Lung (tissue), 11 donors: ENCODE measurements at regions not wholly inside any gene's neighbourhood (a gene's known extent, or its start where the extent isn't known, plus 50 kb on each side); places are given as distances from the start of the nearest gene placed in this dataset.

Experiments
- ATAC-seq: fragments of 200-7000 bp; cut with Tn5 transposase; one replicate; pipeline ENCODE4 v1.9.1; 2020; ENCODE audit warnings: moderate number of reproducible peaks; ENCODE audit not compliant: insufficient read depth, low FRiP score
- DNase-seq, 3 donors: peaks; one replicate each; pipeline ENCODE4 v3.0.0-alpha.2; 2013 to 2017
- H3K27ac ChIP-seq, 2 donors: one replicate each; pipeline ENCODE4 v1.5.1; 2013; ENCODE audit warnings: mild to moderate bottlenecking in 2 of 2, moderate library complexity in 2 of 2, control low read depth in 1 of 2, inconsistent platforms in 1 of 2, low read depth in 1 of 2, low read length in 1 of 2
- H3K27me3 ChIP-seq, 3 donors: one replicate each; pipeline ENCODE4 v1.5.1; 2013; ENCODE audit warnings: low read length in 2 of 3; ENCODE audit not compliant: control insufficient read depth in 3 of 3, insufficient read depth in 3 of 3
- H3K36me3 ChIP-seq, 4 donors: one replicate each; pipeline ENCODE4 v1.5.1; 2013; ENCODE audit warnings: low read length in 4 of 4, mild to moderate bottlenecking in 1 of 4, moderate library complexity in 1 of 4; ENCODE audit not compliant: control insufficient read depth in 4 of 4, insufficient read depth in 4 of 4
- H3K4me1 ChIP-seq, 5 donors: one replicate each; pipeline ENCODE4 v1.5.1; 2013; ENCODE audit warnings: low read length in 5 of 5, mild to moderate bottlenecking in 2 of 5, moderate library complexity in 1 of 5; ENCODE audit not compliant: control insufficient read depth in 5 of 5, insufficient read depth in 5 of 5
- H3K4me3 ChIP-seq: one replicate; pipeline ENCODE4 v1.5.1; 2013; ENCODE audit warnings: mild to moderate bottlenecking, control low read depth, moderate library complexity
- H3K9ac ChIP-seq, 2 donors: one replicate each; pipeline ENCODE4 v1.5.1; 2013; ENCODE audit warnings: low read length in 2 of 2, control low read depth in 1 of 2; ENCODE audit not compliant: insufficient read depth in 1 of 2
- H3K9me3 ChIP-seq, 4 donors: one replicate each; pipeline ENCODE4 v1.5.1; 2013; ENCODE audit warnings: low read length in 3 of 4, mild to moderate bottlenecking in 1 of 4, moderate library complexity in 1 of 4; ENCODE audit not compliant: control insufficient read depth in 4 of 4, insufficient read depth in 3 of 4
- CTCF ChIP-seq: IDR thresholded peaks from 2 replicates; pipeline ENCODE4 v1.5.1; 2012; ENCODE audit warnings: mild to moderate bottlenecking; ENCODE audit errors: control extremely low read depth, extremely low read depth
- WGBS, 2 donors: extraction: QIAGEN DNeasy Blood & Tissue Kit; methylation state at CpG; one replicate each; pipeline ENCODE4 v1.1.7; 2013; 5-methylcytosine and 5-hydroxymethylcytosine counted together
- donor health status: control.
- donor health status: control.
- donor health status: Bipolar disorder and iron deficiency.
- donor health status: healthy.
- donor health status: DM: yes; HTN: yes; CAD: no.

- no peak for TF ChIP-seq CTCF
- ATAC-seq = no peak
- H3K9me3 ChIP-seq = no peaks in the 10 kb centered on the region
- no peaks in the 10 kb centered on the region for H3K36me3 ChIP-seq
- 83 to 92% methylated on average over 10 of the region's 10 CpGs for WGBS, 2 donors
- no peak overlapping the region for H3K27ac ChIP-seq
- H3K4me1 ChIP-seq = no peaks in the 10 kb centered on the region
- no peak overlapping the region for H3K9ac ChIP-seq
- DNase-seq = no peak
- H3K27me3 ChIP-seq = peaks cover 0 to 34% (median 17%) of the 10 kb centered on the region in 3 donors
- H3K4me3 ChIP-seq = no peak overlapping the region
Observed at GRCh38 chrX:13266641-13267345, 53.1 kb downstream of the ATXN3L start.

- no peak for TF ChIP-seq CTCF
- Histone ChIP-seq H3K9ac (no peak overlapping the region), H3K27me3 (peaks cover 0 to 38% (median 19%) of the 10 kb centered on the region in 3 donors), H3K4me3 (no peak overlapping the region), H3K27ac (no peak overlapping the region), H3K9me3 (no peaks in the 10 kb centered on the region), H3K4me1 (no peaks in the 10 kb centered on the region), H3K36me3 (no peaks in the 10 kb centered on the region)
- DNase-seq = no peak
- 82 to 90% methylated on average over 4 of the region's 4 CpGs for WGBS, 2 donors
- no peak for ATAC-seq
Observed at GRCh38 chrX:13265549-13266132, 54.2 kb downstream of the ATXN3L start.

GRCh38 chrX:13265111-13265510 is 54.7 kb downstream of the ATXN3L start:
- Histone ChIP-seq H3K4me1 (no peaks in the 10 kb centered on the region), H3K27me3 (peaks cover 0 to 39% (median 22%) of the 10 kb centered on the region in 3 donors), H3K9me3 (no peaks in the 10 kb centered on the region), H3K36me3 (no peaks in the 10 kb centered on the region), H3K4me3 (no peak overlapping the region), H3K9ac (no peak overlapping the region), H3K27ac (no peak overlapping the region)
- ATAC-seq (no peak), DNase-seq (no peak)
- WGBS, 2 donors = 77 to 80% methylated on average over 1 of the region's 1 CpG
- no peak for TF ChIP-seq CTCF
